Memory B cell (primary cell): ENCODE measurements at regions not wholly inside any gene's neighbourhood (a gene's known extent, or its start where the extent isn't known, plus 50 kb on each side); places are given as distances from the start of the nearest gene placed in this dataset.

Experiments
- ATAC-seq: fragments of 150-1000 bp; cut with Tn5 transposase; 2 replicates; pipeline ENCODE4 v1.10.0; 2021; ENCODE audit warnings: low read depth, mild to moderate bottlenecking, moderate library complexity
- DNase-seq, 2 donors: peaks; one replicate each; pipeline ENCODE4 v3.0.0; 2022; ENCODE audit warnings: low spot score in 2 of 2
- H3K27ac Mint-ChIP-seq: one replicate; pipeline ENCODE4 v1.8.0; 2022; ENCODE audit warnings: mild to moderate bottlenecking, moderate library complexity, mixed read lengths
- H3K27me3 Mint-ChIP-seq: one replicate; pipeline ENCODE4 v1.8.0; 2022; ENCODE audit warnings: mixed read lengths
- H3K36me3 Mint-ChIP-seq: one replicate; pipeline ENCODE4 v1.8.0; 2022; ENCODE audit warnings: mild to moderate bottlenecking, mixed read lengths
- H3K4me1 Mint-ChIP-seq: one replicate; pipeline ENCODE4 v1.8.0; 2022; ENCODE audit warnings: mixed read lengths
- H3K4me3 Mint-ChIP-seq: one replicate; pipeline ENCODE4 v1.8.0; 2022; ENCODE audit warnings: mild to moderate bottlenecking, moderate library complexity, mixed read lengths
- H3K9me3 Mint-ChIP-seq: one replicate; pipeline ENCODE4 v1.8.0; 2022; ENCODE audit warnings: mixed read lengths

DNA sequence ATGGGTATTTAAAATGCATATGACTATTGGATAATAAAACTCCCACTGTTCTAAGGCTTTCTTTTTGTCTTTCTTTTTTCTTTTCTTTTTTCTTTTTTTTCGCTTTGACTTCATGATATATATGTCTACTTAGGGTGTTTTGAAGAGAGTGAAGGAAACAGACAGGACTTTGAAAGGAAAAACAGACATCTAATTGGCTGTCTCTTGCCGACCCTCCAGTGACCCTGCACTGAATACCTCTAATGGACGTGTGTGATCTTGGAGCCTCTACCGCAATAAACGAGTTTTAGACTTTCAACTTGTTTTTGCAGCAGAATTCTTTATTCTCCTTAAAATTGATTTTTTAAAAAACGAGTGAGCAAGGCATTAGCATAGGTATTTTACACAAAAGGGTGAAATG is 158.1 kb upstream of the NR2F2 start:
- H3K4me3 Mint-ChIP-seq, result no peak overlapping the region
- H3K4me1 Mint-ChIP-seq, result no peaks in the 10 kb centered on the region
- no peaks in the 10 kb centered on the region for H3K36me3 Mint-ChIP-seq
- no peak overlapping the region for H3K27ac Mint-ChIP-seq
- H3K27me3 Mint-ChIP-seq, result no peaks in the 10 kb centered on the region
- no peak for ATAC-seq
- DNase-seq, result no peak
- H3K9me3 Mint-ChIP-seq, result peaks cover 4% of the 10 kb centered on the region

GRCh38 chr15:96176831-96177230 is 153.7 kb upstream of the NR2F2 start:
- DNase-seq (no peak), ATAC-seq (no peak)
- no peaks in the 10 kb centered on the region for H3K36me3 Mint-ChIP-seq
- peaks cover 2% of the 10 kb centered on the region for H3K9me3 Mint-ChIP-seq
- H3K4me3 Mint-ChIP-seq, result no peak overlapping the region
- H3K27ac Mint-ChIP-seq, result no peak overlapping the region
- H3K4me1 Mint-ChIP-seq, result peaks cover 4% of the 10 kb centered on the region
- no peaks in the 10 kb centered on the region for H3K27me3 Mint-ChIP-seq

- peaks cover 2% of the 10 kb centered on the region for H3K9me3 Mint-ChIP-seq
- H3K27me3 Mint-ChIP-seq, result no peaks in the 10 kb centered on the region
- H3K4me3 Mint-ChIP-seq, result no peak overlapping the region
- no peaks in the 10 kb centered on the region for H3K36me3 Mint-ChIP-seq
- ATAC-seq (no peak), DNase-seq (no peak)
- H3K27ac Mint-ChIP-seq, result no peak overlapping the region
- H3K4me1 Mint-ChIP-seq, result peaks cover 4% of the 10 kb centered on the region
Observed at GRCh38 chr15:96177279-96177678, 153.2 kb upstream of the NR2F2 start.

GRCh38 chr15:96180087-96180748 is 150.3 kb upstream of the NR2F2 start:
- Mint-ChIP-seq H3K36me3 (no peaks in the 10 kb centered on the region), H3K4me1 (peaks cover 4% of the 10 kb centered on the region), H3K27me3 (no peaks in the 10 kb centered on the region), H3K27ac (no peak overlapping the region), H3K9me3 (peaks cover 2% of the 10 kb centered on the region), H3K4me3 (no peak overlapping the region)
- ATAC-seq, result no peak
- no peak for DNase-seq

GRCh38 chr15:96181217-96181616 is 149.3 kb upstream of the NR2F2 start:
- H3K27ac Mint-ChIP-seq, result no peak overlapping the region
- ATAC-seq, result no peak
- no peaks in the 10 kb centered on the region for H3K36me3 Mint-ChIP-seq
- no peak for DNase-seq
- peaks cover 3% of the 10 kb centered on the region for H3K9me3 Mint-ChIP-seq
- no peak overlapping the region for H3K4me3 Mint-ChIP-seq
- no peaks in the 10 kb centered on the region for H3K27me3 Mint-ChIP-seq
- peaks cover 4% of the 10 kb centered on the region for H3K4me1 Mint-ChIP-seq

- H3K36me3 Mint-ChIP-seq, result no peaks in the 10 kb centered on the region
- ATAC-seq (no peak), DNase-seq (no peak)
- peaks cover 4% of the 10 kb centered on the region for H3K9me3 Mint-ChIP-seq
- no peak overlapping the region for H3K27ac Mint-ChIP-seq
- H3K4me3 Mint-ChIP-seq, result no peak overlapping the region
- H3K27me3 Mint-ChIP-seq, result no peaks in the 10 kb centered on the region
- H3K4me1 Mint-ChIP-seq, result peaks cover 4% of the 10 kb centered on the region
Observed at GRCh38 chr15:96181873-96182301, 148.6 kb upstream of the NR2F2 start.

- Mint-ChIP-seq H3K36me3 (no peaks in the 10 kb centered on the region), H3K27me3 (no peaks in the 10 kb centered on the region), H3K27ac (no peak overlapping the region), H3K4me1 (peaks cover 4% of the 10 kb centered on the region), H3K4me3 (no peak overlapping the region), H3K9me3 (peaks cover 4% of the 10 kb centered on the region)
- ATAC-seq (no peak), DNase-seq (no peak)
Observed at GRCh38 chr15:96182736-96183513, 147.6 kb upstream of the NR2F2 start.

DNA sequence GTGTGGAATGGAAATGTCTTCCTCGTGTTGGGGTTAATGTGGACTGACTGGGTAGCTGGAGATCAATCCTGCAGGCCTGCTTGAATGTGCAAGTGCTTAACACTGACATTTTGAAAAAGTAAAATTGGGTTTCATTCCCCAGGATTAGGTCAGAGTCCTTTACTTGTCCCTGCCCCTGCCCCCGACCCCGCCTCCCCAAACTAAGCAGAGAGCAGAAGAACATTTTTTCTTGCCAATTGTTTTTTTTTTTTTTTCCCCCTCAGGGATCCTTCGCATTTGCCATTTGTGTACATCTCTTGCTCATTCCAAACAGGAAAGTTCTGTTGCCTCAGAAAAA is 147.0 kb upstream of the NR2F2 start:
- Mint-ChIP-seq H3K27ac (no peak overlapping the region), H3K36me3 (no peaks in the 10 kb centered on the region), H3K27me3 (no peaks in the 10 kb centered on the region), H3K9me3 (peaks cover 4% of the 10 kb centered on the region), H3K4me3 (no peak overlapping the region), H3K4me1 (peaks cover 2% of the 10 kb centered on the region)
- DNase-seq, result no peak
- ATAC-seq, result no peak

GRCh38 chr15:96183867-96184266 is 146.6 kb upstream of the NR2F2 start:
- H3K27ac Mint-ChIP-seq, result no peak overlapping the region
- H3K36me3 Mint-ChIP-seq, result no peaks in the 10 kb centered on the region
- H3K9me3 Mint-ChIP-seq, result peaks cover 2% of the 10 kb centered on the region
- no peaks in the 10 kb centered on the region for H3K27me3 Mint-ChIP-seq
- no peak for DNase-seq
- ATAC-seq, result no peak
- no peak overlapping the region for H3K4me3 Mint-ChIP-seq
- no peaks in the 10 kb centered on the region for H3K4me1 Mint-ChIP-seq

DNA sequence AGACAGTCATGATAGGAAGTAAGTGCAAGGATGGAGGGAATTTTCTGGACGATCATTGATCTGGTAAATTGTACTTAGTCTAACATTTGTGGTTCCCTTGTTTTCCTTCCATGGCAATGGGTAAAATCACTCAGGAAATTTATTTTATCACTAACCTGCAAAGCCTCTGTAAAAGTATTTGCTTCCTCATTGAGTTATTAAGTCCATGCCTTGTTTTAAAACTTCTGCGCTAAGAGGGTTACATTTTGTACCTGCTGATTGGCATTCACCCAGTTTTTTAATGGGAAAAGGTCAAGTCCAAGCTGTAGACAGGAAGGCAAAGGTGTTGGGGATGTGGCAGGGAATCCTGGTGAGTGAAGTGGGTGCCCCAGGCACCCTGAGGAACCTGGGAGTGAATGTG is 146.2 kb upstream of the NR2F2 start:
- ATAC-seq (no peak), DNase-seq (no peak)
- Mint-ChIP-seq H3K27me3 (no peaks in the 10 kb centered on the region), H3K4me3 (no peak overlapping the region), H3K4me1 (no peaks in the 10 kb centered on the region), H3K9me3 (peaks cover 2% of the 10 kb centered on the region), H3K27ac (no peak overlapping the region), H3K36me3 (no peaks in the 10 kb centered on the region)

GRCh38 chr15:96186105-96186504 is 144.4 kb upstream of the NR2F2 start:
- H3K27me3 Mint-ChIP-seq, result no peaks in the 10 kb centered on the region
- no peak overlapping the region for H3K27ac Mint-ChIP-seq
- H3K36me3 Mint-ChIP-seq, result no peaks in the 10 kb centered on the region

GRCh38 chr15:96187341-96188305 is 142.9 kb upstream of the NR2F2 start:
- ATAC-seq (no peak), DNase-seq (no peak)
- H3K4me1 Mint-ChIP-seq, result no peaks in the 10 kb centered on the region
- no peak overlapping the region for H3K4me3 Mint-ChIP-seq
- no peaks in the 10 kb centered on the region for H3K36me3 Mint-ChIP-seq
- peaks cover 7% of the 10 kb centered on the region for H3K9me3 Mint-ChIP-seq
- H3K27ac Mint-ChIP-seq, result no peak overlapping the region
- H3K27me3 Mint-ChIP-seq, result no peaks in the 10 kb centered on the region

More at GRCh38 chr15:96186105-96186504, 144.4 kb upstream of the NR2F2 start:
- DNase-seq (no peak), ATAC-seq (no peak)
- H3K4me1 Mint-ChIP-seq, result no peaks in the 10 kb centered on the region
- peaks cover 5% of the 10 kb centered on the region for H3K9me3 Mint-ChIP-seq
- no peak overlapping the region for H3K4me3 Mint-ChIP-seq

DNA sequence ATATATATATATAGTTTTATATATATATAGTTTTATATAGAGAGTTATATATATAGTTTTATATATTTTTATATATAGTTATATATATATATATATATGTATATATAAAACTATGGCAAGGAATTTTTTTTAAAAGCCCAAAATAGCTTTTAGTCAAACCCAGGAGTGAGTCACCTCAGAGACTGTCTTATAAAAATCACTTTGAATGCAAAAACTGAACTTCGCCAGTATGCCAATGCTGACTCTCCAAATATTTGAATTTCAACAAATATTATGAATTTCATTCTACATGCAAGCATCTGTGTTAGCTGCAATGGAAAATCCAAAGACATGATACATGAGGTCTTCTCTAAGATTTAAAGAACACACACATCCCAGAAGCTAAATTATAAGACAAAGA is 132.8 kb upstream of the NR2F2 start:
- Mint-ChIP-seq H3K27me3 (peaks cover 7% of the 10 kb centered on the region), H3K36me3 (no peaks in the 10 kb centered on the region), H3K9me3 (peaks cover 8% of the 10 kb centered on the region), H3K27ac (no peak overlapping the region), H3K4me3 (no peak overlapping the region), H3K4me1 (no peaks in the 10 kb centered on the region)
- DNase-seq (no peak), ATAC-seq (no peak)

DNA sequence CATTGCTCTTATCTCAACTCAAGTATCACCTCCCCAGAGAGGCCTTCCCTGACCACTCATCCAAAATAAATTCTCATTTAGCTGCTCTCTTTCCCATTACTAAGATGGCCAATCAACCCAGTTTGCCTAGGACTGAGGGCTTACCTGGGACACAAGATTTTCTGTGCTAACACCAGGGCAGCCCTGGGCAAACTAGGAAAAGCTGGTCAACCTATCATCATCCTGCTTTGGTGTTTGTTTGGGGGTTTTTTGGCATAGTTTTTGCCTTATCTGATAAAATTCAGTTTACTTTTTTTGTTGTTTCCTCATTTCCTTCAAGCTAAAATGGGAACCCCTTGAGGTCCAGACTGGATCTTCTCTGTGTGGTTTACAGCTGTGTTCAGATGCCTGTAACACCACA is 131.4 kb upstream of the NR2F2 start:
- Mint-ChIP-seq H3K36me3 (no peaks in the 10 kb centered on the region), H3K27ac (no peak overlapping the region), H3K27me3 (peaks cover 7% of the 10 kb centered on the region), H3K4me3 (no peak overlapping the region), H3K9me3 (peaks cover 10% of the 10 kb centered on the region), H3K4me1 (no peaks in the 10 kb centered on the region)
- ATAC-seq (no peak), DNase-seq (no peak)
